DMS153 treated with DMSO at 0.1 percent for 48 hours (cell line): ENCODE measurements at regions not wholly inside any gene's neighbourhood (a gene's known extent, or its start where the extent isn't known, plus 50 kb on each side); places are given as distances from the start of the nearest gene placed in this dataset.
"Not testable (repeated sequence)": the region's sequence is repeated elsewhere in the genome, so short reads cannot be mapped to it uniquely, and the experiment has no call there.

ENCODE experiments used
- DNase-seq: peaks from one replicate; lab custom pipeline; 2025; ENCODE audit not compliant: unreplicated experiment; lab: John Stamatoyannopoulos, UW

- DNase-seq: not testable (repeated sequence)
Measured at GRCh38 chr15:38852188-38852587, 287.6 kb upstream of the RASGRP1 start.

GRCh38 chr15:38853608-38854007, 289.0 kb upstream of the RASGRP1 start:
- no peak for DNase-seq

- no peak for DNase-seq
Measured at GRCh38 chr15:38854506-38854905, 289.9 kb upstream of the RASGRP1 start.

- no peak for DNase-seq
Measured at GRCh38 chr15:38857814-38858213, 293.2 kb upstream of the RASGRP1 start.

GRCh38 chr15:38859574-38859973, 295.0 kb upstream of the RASGRP1 start:
- no peak for DNase-seq

- no peak for DNase-seq
Measured at GRCh38 chr15:38860253-38860652, 295.6 kb upstream of the RASGRP1 start.

- DNase-seq: no peak
Measured at GRCh38 chr15:38860674-38861073, 296.1 kb upstream of the RASGRP1 start.

- DNase-seq: no peak
Measured at GRCh38 chr15:38861108-38861507, 296.5 kb upstream of the RASGRP1 start.

- no peak for DNase-seq
Measured at GRCh38 chr15:38862099-38862498, 297.5 kb upstream of the RASGRP1 start.

GRCh38 chr15:38863381-38863780, 298.8 kb upstream of the RASGRP1 start:
- DNase-seq: no peak

- DNase-seq: no peak
Measured at GRCh38 chr15:38864122-38864521, 299.5 kb upstream of the RASGRP1 start.

GRCh38 chr15:38864827-38865581, 300.4 kb upstream of the RASGRP1 start:
- no peak for DNase-seq

GRCh38 chr15:38867556-38867955, 302.9 kb upstream of the RASGRP1 start:
- DNase-seq: no peak

- no peak for DNase-seq
Measured at GRCh38 chr15:38868326-38869114, 303.9 kb upstream of the RASGRP1 start.

- DNase-seq: no peak
Measured at GRCh38 chr15:38871638-38872037, 307.0 kb upstream of the RASGRP1 start.

- DNase-seq: no peak
Measured at GRCh38 chr15:38872732-38873131, 308.1 kb upstream of the RASGRP1 start.

- DNase-seq: no peak
Measured at GRCh38 chr15:38873158-38873557, 308.5 kb upstream of the RASGRP1 start.

- DNase-seq: no peak
Measured at GRCh38 chr15:38874464-38874863, 309.9 kb upstream of the RASGRP1 start.

- no peak for DNase-seq
Measured at GRCh38 chr15:38876211-38876610, 311.6 kb upstream of the RASGRP1 start.

- no peak for DNase-seq
Measured at GRCh38 chr15:38876621-38877020, 312.0 kb upstream of the RASGRP1 start.

GRCh38 chr15:38877471-38877870, 312.9 kb upstream of the RASGRP1 start:
- DNase-seq: no peak

GRCh38 chr15:38878026-38878425, 313.4 kb upstream of the RASGRP1 start:
- no peak for DNase-seq
